ENCODE measurements at regions not wholly inside any gene's neighbourhood (a gene's known extent, or its start where the extent isn't known, plus 50 kb on each side); places are given as distances from the start of the nearest gene placed in this dataset.
"Not testable (repeated sequence)": the region's sequence is repeated elsewhere in the genome, so short reads cannot be mapped to it uniquely, and the experiment has no call there.

DNA sequence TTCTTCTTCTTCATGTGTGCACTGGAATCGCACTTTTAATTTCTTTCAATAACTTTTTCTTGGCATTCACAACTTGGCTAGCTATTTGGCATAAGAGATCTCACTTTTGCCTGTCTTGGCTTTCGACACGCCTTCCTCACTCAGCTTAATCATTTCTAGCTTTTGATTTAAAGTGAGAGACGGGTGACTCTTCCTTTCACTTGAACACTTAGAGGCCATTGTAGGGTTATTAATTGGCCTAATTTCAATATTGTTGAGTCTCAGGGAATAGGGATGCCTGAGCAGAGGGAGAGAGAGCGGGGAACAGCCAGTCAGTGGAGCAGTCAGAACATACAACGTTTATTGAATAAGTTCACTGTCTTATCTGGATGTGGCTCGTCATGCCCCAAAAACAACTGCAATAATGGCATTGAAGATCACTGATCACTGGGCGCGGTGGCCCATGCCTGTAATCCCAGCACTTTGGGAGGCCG lies 200.3 kb downstream of the SEC14L1 start:
- peak in 1 of 2 donors; percentile 34 for ATAC-seq
- Mint-ChIP-seq H3K36me3 (peaks cover 5% of the 10 kb centered on the region), H3K4me3 (peak overlapping the region; percentile 45), H3K27ac (peak overlapping the region; percentile 79 to 86), H3K27me3 (no peaks in the 10 kb centered on the region), H3K4me1 (ENCODE audit: low read depth in 2 of 2) (peaks cover 35 to 42% of the 10 kb centered on the region in 2 donors), H3K9me3 (peaks cover 2% of the 10 kb centered on the region)
- peak; percentile 39 for DNase-seq (ENCODE audit: low spot score)

DNA sequence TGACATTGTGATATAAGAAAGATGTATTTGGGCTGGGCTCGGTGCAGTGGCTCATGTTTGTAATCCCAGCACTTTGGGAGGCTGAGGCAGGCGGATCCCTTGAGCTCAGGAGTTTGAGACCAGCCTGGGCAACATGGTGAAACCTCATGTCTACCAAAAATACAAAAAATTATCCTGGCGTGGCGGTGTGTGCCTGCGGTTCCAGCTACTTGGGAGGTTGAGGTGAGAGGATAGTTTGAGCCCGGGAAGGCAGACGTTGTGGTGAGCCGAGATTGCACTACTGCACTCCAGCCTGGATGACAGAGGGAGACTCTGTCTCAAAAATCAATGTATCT lies 201.9 kb downstream of the SEC14L1 start:
- not testable (repeated sequence) for H3K36me3 Mint-ChIP-seq; H3K27me3 Mint-ChIP-seq; ATAC-seq; DNase-seq (ENCODE audit: low spot score); H3K9me3 Mint-ChIP-seq
- Mint-ChIP-seq H3K27ac (peak overlapping the region; percentile 79 to 86), H3K4me3 (peak overlapping the region; percentile 80), H3K4me1 (ENCODE audit: low read depth in 2 of 2) (peaks cover 35 to 48% of the 10 kb centered on the region in 2 donors)

DNA sequence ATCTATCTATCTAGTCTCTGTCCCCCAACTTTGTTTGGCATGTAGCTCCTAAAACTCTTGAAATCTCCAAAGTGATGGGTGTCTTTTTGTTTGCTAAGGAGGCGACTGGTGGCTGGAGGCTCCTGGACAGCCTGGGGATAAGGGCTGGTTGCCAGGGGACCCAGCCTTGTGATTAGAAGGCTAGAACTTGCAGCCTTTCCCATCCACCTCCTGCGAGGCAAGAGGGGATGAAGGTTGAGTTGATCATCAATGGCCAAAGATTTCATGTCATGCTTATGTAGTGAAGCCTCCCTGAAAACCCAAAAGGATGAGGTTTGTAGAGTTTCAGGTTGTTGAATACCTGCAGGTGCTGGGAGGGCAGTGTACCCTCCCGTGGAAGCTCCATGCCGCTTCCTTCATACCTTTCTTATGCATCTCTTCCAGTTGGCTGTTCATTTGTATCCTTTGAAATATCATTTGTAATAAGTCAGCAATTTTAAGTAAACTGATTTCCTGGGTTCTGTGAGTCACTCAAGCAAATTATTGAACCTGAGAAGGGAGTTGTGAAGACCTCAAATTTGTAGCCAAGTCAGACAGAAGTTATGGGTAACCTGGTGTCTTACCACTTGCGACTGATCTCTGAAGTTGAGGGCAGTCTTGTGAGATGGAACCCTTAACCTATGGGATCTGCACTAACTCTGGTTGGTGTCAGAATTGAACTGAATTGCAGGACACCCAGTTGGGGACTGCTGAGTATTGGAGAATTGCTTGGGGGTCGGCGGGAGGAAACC lies 202.4 kb downstream of the SEC14L1 start:
- no peaks in the 10 kb centered on the region for H3K27me3 Mint-ChIP-seq
- peak overlapping the region; percentile 79 to 86 for H3K27ac Mint-ChIP-seq
- DNase-seq (ENCODE audit: low spot score) (no peak), ATAC-seq (peak; percentile 74 to 88)
- H3K4me3 Mint-ChIP-seq, result peak overlapping the region; percentile 80
- no peaks in the 10 kb centered on the region for H3K9me3 Mint-ChIP-seq
- H3K36me3 Mint-ChIP-seq, result no peaks in the 10 kb centered on the region
- peaks cover 35 to 48% of the 10 kb centered on the region in 2 donors for H3K4me1 Mint-ChIP-seq (ENCODE audit: low read depth in 2 of 2)

DNA sequence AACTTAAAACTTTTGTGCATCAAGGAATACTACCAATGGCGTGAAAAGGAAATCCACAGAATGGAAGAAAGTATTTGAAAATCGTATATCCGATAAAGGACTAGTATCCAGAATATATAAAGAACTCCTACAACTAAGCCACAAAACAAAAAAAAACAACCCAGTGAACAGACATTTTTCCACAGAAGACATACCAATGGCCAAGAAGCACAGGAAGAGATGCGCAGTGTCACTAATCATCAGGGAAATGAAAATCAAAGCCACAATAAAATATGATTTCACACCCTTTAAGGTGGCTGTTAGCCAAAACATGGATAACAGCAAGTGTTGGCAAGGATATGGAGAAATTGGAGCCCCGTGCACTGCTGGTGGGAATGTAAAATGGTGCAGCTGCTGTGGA lies 203.3 kb downstream of the SEC14L1 start:
- Mint-ChIP-seq H3K4me1 (ENCODE audit: low read depth in 2 of 2) (peaks cover 35 to 48% of the 10 kb centered on the region in 2 donors), H3K27ac (peak overlapping the region; percentile 79 to 86), H3K36me3 (no peaks in the 10 kb centered on the region), H3K4me3 (peak overlapping the region; percentile 80), H3K27me3 (no peaks in the 10 kb centered on the region), H3K9me3 (no peaks in the 10 kb centered on the region)
- no peak for DNase-seq (ENCODE audit: low spot score)
- ATAC-seq, result no peak

DNA sequence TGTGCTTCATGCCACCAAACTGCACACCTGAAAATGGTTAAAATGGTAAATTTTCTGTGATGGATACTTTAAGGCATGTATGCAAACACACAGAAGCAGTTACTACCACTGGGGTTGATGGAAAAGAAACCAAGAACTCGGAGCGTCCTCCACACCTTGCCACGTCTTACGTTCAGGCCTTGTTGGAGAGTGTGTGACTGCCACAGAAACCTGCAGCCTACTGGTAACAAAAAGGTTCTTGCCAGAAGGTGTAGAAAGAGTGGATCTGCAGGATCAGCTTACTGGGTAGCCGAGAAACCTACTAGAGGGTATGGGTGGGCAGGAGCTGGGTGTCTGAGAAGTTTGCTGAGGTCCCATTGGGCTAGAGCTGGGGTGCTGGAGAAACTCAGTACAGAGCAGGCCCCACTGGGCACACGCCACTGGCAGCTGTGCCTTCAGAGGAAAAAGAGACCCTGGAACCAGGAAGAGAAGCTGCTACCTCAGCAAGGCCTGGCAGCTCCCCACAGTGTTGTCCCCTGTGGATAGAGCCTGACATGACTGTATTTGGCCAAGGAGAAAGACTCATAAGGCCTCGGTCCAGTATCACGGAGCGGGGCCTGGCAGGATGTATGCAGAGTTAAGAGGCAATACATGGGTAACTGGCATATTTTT lies 204.6 kb downstream of the SEC14L1 start:
- ATAC-seq (no peak), DNase-seq (ENCODE audit: low spot score) (no peak)
- H3K9me3 Mint-ChIP-seq, result no peaks in the 10 kb centered on the region
- H3K27me3 Mint-ChIP-seq, result no peaks in the 10 kb centered on the region
- H3K4me1 Mint-ChIP-seq (ENCODE audit: low read depth in 2 of 2), result peaks cover 35 to 51% of the 10 kb centered on the region in 2 donors
- no peaks in the 10 kb centered on the region for H3K36me3 Mint-ChIP-seq
- H3K4me3 Mint-ChIP-seq, result no peak overlapping the region
- no peak overlapping the region for H3K27ac Mint-ChIP-seq

DNA sequence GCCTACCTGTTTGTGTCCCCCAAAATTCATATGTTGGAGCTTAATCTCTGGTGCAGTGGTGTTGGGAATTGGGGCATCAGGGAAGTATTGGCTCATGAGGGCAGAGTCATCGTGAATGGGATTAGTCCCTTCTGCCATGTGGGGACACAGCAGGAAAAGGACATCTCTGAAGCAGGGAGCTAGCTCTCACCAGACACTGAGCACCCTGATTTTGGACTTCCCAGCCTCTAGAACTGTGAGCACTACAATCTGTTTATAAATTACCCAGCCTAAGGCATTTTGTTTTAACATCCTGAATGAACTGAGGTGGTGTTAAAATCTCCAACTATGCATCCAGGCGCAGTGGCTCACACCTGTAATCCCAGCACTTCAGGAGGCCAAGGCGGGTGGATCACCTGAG lies 206.0 kb downstream of the SEC14L1 start:
- Mint-ChIP-seq H3K4me1 (ENCODE audit: low read depth in 2 of 2) (peaks cover 27 to 42% of the 10 kb centered on the region in 2 donors), H3K27ac (no peak overlapping the region), H3K4me3 (no peak overlapping the region), H3K36me3 (no peaks in the 10 kb centered on the region), H3K27me3 (no peaks in the 10 kb centered on the region), H3K9me3 (no peaks in the 10 kb centered on the region)
- DNase-seq (ENCODE audit: low spot score) (no peak), ATAC-seq (no peak)

DNA sequence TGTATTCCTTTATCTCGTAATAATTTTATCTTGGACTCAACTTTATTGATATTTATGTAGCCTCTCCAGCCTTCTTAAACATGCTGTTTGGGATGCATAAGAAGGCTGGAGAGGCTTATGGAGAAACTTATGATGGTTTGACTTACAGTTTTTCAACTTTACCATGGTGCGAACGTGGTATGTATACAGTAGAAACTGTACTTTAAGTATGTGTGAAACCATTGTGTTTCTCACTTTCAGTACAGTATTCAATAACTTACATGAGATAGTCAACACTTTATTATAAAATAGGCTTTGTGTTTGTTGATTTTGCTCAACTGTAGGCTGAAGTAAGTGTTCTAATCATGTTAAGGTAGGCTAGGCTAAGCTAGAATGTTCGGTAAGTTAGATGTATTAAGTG lies 206.8 kb downstream of the SEC14L1 start:
- H3K9me3 Mint-ChIP-seq, result no peaks in the 10 kb centered on the region
- H3K4me3 Mint-ChIP-seq, result no peak overlapping the region
- H3K27ac Mint-ChIP-seq, result no peak overlapping the region
- H3K4me1 Mint-ChIP-seq (ENCODE audit: low read depth in 2 of 2), result peaks cover 23 to 35% of the 10 kb centered on the region in 2 donors
- DNase-seq (ENCODE audit: low spot score) (no peak), ATAC-seq (no peak)
- no peaks in the 10 kb centered on the region for H3K27me3 Mint-ChIP-seq
- H3K36me3 Mint-ChIP-seq, result no peaks in the 10 kb centered on the region

DNA sequence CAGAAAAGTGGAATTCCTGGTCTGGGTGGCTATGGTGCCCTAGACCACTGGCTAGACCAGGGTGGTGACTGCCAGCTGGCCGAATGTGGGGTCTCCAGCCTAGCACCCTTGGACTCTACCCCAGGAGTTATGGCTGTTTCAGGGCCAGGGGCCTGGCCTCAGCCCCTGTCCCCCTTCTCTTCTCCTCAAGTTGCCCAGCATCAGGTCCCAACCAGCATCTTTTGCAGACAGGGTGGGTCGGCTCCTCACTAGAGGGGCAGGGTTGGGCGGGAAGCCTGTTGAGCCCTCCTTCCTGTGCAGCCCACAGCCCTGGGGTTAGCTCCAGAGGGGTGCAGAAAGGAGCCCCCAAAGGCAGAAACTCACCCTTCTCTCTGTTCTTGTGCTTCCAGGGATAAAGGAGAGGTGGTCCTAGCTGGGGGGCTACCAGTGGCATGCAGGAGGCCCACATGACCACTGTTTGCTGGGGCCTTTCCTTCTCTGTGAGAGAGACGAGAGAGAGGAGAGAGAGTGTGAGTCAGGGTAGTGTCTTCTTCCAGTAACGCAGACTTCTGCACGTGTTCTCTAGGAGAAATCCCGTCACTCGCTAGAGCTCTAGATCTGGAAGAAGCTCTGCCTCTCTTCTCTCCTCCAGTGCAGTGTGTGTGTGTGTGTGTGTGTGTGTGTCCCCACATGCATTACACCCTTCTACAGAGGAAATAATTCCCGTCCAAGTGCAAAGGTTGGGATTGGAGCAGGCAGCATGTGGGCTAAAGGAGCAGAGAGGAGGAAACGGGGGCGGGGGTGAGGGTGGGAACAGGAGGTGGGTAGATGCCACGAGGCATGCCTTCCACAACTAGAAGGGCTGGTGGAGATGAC lies 209.4 kb downstream of the SEC14L1 start:
- no peaks in the 10 kb centered on the region for H3K27me3 Mint-ChIP-seq
- peaks cover 5 to 11% of the 10 kb centered on the region in 2 donors for H3K4me1 Mint-ChIP-seq (ENCODE audit: low read depth in 2 of 2)
- no peaks in the 10 kb centered on the region for H3K36me3 Mint-ChIP-seq
- DNase-seq (ENCODE audit: low spot score) (no peak), ATAC-seq (no peak)
- H3K9me3 Mint-ChIP-seq, result no peaks in the 10 kb centered on the region
- no peak overlapping the region for H3K4me3 Mint-ChIP-seq
- no peak overlapping the region for H3K27ac Mint-ChIP-seq

DNA sequence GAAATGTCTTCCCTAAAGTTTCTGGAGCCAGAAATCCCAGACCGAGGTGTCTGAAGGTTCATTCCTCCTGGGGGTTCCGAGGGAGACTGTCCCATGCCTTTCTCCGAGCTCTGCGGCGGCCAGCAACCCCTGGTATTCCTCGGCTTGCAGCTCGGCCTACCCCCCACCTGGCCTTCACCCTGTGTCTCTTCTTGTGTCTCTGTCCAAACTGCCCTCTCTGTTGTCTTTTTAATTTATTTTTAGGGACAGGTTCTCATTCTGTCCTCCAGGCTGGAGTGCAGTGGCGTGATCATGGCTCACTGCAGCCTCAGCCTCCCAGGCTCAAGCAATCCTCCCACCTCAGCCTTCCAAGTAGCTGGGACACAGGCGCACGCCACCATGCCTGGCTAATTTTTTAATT lies 211.7 kb downstream of the SEC14L1 start:
- no peak for ATAC-seq
- H3K36me3 Mint-ChIP-seq, result no peaks in the 10 kb centered on the region
- H3K9me3 Mint-ChIP-seq, result no peaks in the 10 kb centered on the region
- H3K4me1 Mint-ChIP-seq (ENCODE audit: low read depth in 2 of 2), result peaks cover 12 to 13% of the 10 kb centered on the region in 2 donors
- H3K27me3 Mint-ChIP-seq, result no peaks in the 10 kb centered on the region
- H3K27ac Mint-ChIP-seq, result no peak overlapping the region
- no peak overlapping the region for H3K4me3 Mint-ChIP-seq
- DNase-seq (ENCODE audit: low spot score), result no peak

DNA sequence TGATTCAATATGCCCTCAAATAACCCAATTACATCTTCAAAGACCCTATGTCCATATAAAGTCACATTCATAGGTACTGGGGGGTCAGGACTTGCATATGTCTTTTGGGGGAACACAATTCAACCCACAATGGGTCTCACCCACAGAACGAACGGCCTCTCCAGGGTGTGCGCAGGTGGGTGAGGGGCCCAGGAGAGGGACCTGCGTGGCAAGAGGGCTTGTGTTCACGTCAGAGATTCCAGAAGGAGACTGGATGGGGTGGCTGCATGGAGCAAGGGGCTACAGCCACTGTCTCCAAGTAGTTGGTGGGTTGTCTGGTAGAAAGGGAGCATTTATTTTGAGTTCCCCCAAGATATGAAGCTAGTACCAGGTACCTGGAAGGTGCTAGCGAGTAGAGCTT lies 212.2 kb downstream of the SEC14L1 start:
- Mint-ChIP-seq H3K4me1 (ENCODE audit: low read depth in 2 of 2) (peaks cover 15 to 16% of the 10 kb centered on the region in 2 donors), H3K4me3 (no peak overlapping the region), H3K27ac (no peak overlapping the region), H3K36me3 (no peaks in the 10 kb centered on the region), H3K9me3 (no peaks in the 10 kb centered on the region), H3K27me3 (no peaks in the 10 kb centered on the region)
- ATAC-seq, result no peak
- peak; percentile 44 for DNase-seq (ENCODE audit: low spot score)

DNA sequence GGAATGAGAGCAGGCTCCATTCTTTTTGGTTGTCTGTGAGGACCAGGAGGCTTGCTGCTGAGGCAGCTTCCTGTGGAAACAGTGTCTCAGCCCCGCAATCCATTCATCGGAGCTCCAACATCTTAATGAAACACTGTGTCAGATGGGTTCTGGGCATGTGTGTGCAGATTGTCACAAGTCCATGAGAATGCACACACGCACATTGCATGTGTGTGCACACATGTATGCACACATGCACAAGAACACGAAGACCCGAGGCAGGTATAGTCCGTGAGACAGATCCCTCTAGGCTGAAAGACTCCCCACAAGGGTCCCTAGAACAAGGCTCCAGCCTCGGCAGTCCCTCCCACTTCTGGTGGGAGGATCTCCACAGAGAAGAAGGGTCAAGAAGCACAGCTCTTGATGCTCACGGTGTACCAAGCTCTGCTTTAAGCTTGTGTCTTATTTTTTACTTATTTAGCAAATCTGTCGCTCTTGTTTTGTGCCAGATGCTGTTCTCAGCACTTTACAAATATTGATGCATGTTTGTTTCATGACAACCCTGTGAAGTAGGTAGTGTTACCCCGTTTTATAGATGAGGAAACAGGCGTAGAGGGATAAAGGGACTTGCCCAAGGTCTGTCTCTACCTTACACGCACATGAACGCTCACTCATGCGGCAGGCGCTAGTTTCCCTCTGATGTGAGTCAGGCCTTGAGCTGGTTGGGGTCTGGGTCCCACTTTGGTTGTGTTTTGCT lies 213.1 kb downstream of the SEC14L1 start:
- DNase-seq (ENCODE audit: low spot score) (peak; percentile 47), ATAC-seq (no peak)

DNA sequence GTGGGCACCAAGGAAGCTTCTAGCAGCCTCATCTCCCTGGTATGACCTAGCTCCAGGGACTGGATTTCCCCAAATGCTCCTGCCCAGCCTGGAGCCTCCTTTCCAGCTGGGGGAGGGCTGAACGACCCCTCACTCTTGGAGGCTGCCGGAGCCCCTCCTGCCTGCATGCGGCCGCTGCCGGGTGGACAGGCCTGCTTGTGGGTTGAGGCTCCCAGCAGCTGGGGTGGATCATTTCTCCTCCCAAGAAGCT lies 213.6 kb downstream of the SEC14L1 start:
- peak; percentile 51 for DNase-seq (ENCODE audit: low spot score)
- no peaks in the 10 kb centered on the region for H3K27me3 Mint-ChIP-seq
- H3K36me3 Mint-ChIP-seq, result no peaks in the 10 kb centered on the region
- H3K9me3 Mint-ChIP-seq, result no peaks in the 10 kb centered on the region
- ATAC-seq, result no peak
- peaks cover 12 to 16% of the 10 kb centered on the region in 2 donors for H3K4me1 Mint-ChIP-seq (ENCODE audit: low read depth in 2 of 2)
- H3K27ac Mint-ChIP-seq, result no peak overlapping the region
- H3K4me3 Mint-ChIP-seq, result no peak overlapping the region

More for the DNA sequence above, 213.1 kb downstream of the SEC14L1 start:
- no peaks in the 10 kb centered on the region for H3K36me3 Mint-ChIP-seq
- H3K27ac Mint-ChIP-seq, result no peak overlapping the region
- H3K4me1 Mint-ChIP-seq (ENCODE audit: low read depth in 2 of 2), result peaks cover 15 to 16% of the 10 kb centered on the region in 2 donors
- H3K9me3 Mint-ChIP-seq, result no peaks in the 10 kb centered on the region
- no peak overlapping the region for H3K4me3 Mint-ChIP-seq
- H3K27me3 Mint-ChIP-seq, result no peaks in the 10 kb centered on the region

DNA sequence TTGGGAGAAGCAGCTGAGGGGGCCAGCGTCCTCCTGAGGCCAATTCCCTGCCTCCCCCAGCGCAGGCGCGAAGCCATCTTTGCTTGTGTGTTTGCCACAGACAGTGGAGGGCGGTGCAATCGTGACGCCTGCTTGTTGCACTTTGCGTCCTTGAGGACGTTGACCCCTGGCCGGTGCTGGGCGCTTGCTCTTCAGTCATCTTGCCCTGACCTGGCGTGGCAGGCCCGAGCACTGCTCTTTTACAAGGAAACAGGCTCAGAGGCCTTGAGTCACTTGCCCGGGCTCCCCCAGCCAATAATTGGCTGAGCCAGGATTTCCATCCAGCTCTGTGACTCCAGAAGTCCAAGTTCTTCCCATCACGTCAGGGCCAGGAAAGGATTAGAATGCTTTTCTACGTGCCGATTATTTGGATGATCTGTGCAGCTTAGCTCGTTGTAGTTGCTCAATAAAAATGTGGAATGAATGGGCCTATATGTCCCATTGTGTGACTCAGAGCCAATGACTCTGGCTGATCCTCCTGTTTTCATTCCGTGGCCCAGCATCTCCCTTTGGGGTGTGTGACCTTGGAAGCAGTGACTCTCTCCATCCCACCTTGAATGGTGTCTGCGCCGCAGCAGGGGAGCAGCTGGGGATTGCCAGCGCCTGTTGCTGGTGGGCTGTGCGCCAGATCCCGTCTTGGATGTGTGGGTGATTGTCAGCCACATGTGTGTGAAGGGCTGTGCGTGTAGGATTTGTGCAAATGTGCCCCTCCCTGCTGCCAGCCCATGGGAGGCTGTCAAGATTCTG lies 214.1 kb downstream of the SEC14L1 start:
- Mint-ChIP-seq H3K9me3 (no peaks in the 10 kb centered on the region), H3K27ac (peak overlapping the region in 1 of 2 donors; percentile 31), H3K27me3 (no peaks in the 10 kb centered on the region), H3K4me3 (no peak overlapping the region), H3K36me3 (no peaks in the 10 kb centered on the region), H3K4me1 (ENCODE audit: low read depth in 2 of 2) (peaks cover 12 to 16% of the 10 kb centered on the region in 2 donors)
- DNase-seq (ENCODE audit: low spot score) (peak; percentile 44), ATAC-seq (no peak)
